Testis (tissue), 2 donors: ENCODE measurements at regions not wholly inside any gene's neighbourhood (a gene's known extent, or its start where the extent isn't known, plus 50 kb on each side); places are given as distances from the start of the nearest gene placed in this dataset.

Experiments used
- DNase-seq: peaks from one replicate; pipeline ENCODE4 v3.0.0-alpha.2; 2019
- H3K27ac ChIP-seq, 2 donors: fragments of 200-600 bp; sonication (generic); one replicate each; pipeline ENCODE4 v1.5.1; 2019
- H3K27me3 ChIP-seq: fragments of 200-600 bp; sonication (generic); one replicate; pipeline ENCODE4 v1.5.1; 2019
- H3K36me3 ChIP-seq: fragments of 200-600 bp; sonication (generic); one replicate; pipeline ENCODE4 v1.5.1; 2017; ENCODE audit warnings: low read depth; ENCODE audit errors: missing control alignments
- H3K4me1 ChIP-seq: fragments of 200-600 bp; sonication (generic); one replicate; pipeline ENCODE4 v1.5.1; 2019
- H3K4me3 ChIP-seq, 2 donors: fragments of 200-600 bp; sonication (generic); one replicate each; pipeline ENCODE4 v1.5.1; 2017 to 2019
- H3K9me3 ChIP-seq: fragments of 200-600 bp; sonication (generic); one replicate; pipeline ENCODE4 v1.5.1; 2017
- POLR2A ChIP-seq: fragments of 450-650 bp; IDR thresholded peaks from one replicate; pipeline ENCODE4 v1.6.1; 2017; ENCODE audit warnings: antibody characterized with exemption, mild to moderate bottlenecking, moderate library complexity
- WGBS, 2 donors: methylation state at CpG; one replicate each; pipeline ENCODE4 v1.1.5; 2018; 5-methylcytosine and 5-hydroxymethylcytosine counted together
- intact Hi-C: fragments of 100-400 bp; cut with DNase I; formaldehyde crosslinking; loops from one replicate; pipeline ENCODE4 v1.15.1; 2023; ENCODE audit warnings: low total_unique reads
- TF ChIP-seq, protein P1 (sequence below), 3 experiments: fragments of 450-650 bp in 2 of 3; fragments of 200-600 bp in 1 of 3; sonication (generic) in 1 of 3; IDR thresholded peaks; one replicate each; pipeline ENCODE4 v1.5.1; 2016 to 2019; ENCODE audit warnings: antibody characterized with exemption in 3 of 3, mild to moderate bottlenecking in 2 of 3, moderate library complexity in 1 of 3

- Histone ChIP-seq H3K36me3 (no peaks in the 10 kb centered on the region), H3K27me3 (no peaks in the 10 kb centered on the region), H3K9me3 (no peaks in the 10 kb centered on the region), H3K4me3 (no peak overlapping the region), H3K4me1 (no peaks in the 10 kb centered on the region), H3K27ac (no peak overlapping the region)
- DNase-seq: no peak
- 34 to 50% methylated on average over 6 of the region's 6 CpGs for WGBS, 2 donors
- intact Hi-C loops: no loop called here
- TF ChIP-seq, protein P1, sequence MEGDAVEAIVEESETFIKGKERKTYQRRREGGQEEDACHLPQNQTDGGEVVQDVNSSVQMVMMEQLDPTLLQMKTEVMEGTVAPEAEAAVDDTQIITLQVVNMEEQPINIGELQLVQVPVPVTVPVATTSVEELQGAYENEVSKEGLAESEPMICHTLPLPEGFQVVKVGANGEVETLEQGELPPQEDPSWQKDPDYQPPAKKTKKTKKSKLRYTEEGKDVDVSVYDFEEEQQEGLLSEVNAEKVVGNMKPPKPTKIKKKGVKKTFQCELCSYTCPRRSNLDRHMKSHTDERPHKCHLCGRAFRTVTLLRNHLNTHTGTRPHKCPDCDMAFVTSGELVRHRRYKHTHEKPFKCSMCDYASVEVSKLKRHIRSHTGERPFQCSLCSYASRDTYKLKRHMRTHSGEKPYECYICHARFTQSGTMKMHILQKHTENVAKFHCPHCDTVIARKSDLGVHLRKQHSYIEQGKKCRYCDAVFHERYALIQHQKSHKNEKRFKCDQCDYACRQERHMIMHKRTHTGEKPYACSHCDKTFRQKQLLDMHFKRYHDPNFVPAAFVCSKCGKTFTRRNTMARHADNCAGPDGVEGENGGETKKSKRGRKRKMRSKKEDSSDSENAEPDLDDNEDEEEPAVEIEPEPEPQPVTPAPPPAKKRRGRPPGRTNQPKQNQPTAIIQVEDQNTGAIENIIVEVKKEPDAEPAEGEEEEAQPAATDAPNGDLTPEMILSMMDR (IDR thresholded peaks at IDR 0.05): no peak
These were observed 296.0 kb upstream of the KIAA1217 start for GRCh38 chr10:23912884-23913404.

DNA sequence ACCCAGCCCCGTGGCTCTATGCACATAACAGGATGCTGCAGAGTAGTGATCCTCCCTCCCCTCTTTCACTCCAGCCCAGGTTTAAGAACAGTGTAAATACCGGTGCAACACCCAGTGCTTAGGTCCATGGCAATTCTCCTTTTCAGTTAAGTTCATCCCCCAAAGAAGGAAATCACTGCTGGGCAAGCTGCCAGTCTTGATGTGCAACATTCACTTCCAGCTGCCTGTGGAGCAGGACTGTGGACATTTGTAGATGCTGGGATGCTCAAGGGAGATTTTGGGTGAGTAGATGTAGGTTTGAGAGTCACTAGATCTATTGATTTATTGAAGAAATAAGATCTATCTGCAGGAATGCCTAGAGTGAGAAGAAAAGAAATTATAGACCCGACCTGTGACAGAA, 294.3 kb upstream of the KIAA1217 start:
- H3K27me3 ChIP-seq: no peaks in the 10 kb centered on the region
- H3K4me1 ChIP-seq: no peaks in the 10 kb centered on the region
- TF ChIP-seq, protein P1 (IDR thresholded peaks at IDR 0.05): no peak
- no peak for TF ChIP-seq POLR2A
- H3K27ac ChIP-seq: no peak overlapping the region
- no peaks in the 10 kb centered on the region for H3K36me3 ChIP-seq
- no peaks in the 10 kb centered on the region for H3K9me3 ChIP-seq
- no peak for DNase-seq
- H3K4me3 ChIP-seq: no peak overlapping the region
- 55 to 74% methylated on average over 3 of the region's 3 CpGs for WGBS, 2 donors
- intact Hi-C loops: no loop called here

DNA sequence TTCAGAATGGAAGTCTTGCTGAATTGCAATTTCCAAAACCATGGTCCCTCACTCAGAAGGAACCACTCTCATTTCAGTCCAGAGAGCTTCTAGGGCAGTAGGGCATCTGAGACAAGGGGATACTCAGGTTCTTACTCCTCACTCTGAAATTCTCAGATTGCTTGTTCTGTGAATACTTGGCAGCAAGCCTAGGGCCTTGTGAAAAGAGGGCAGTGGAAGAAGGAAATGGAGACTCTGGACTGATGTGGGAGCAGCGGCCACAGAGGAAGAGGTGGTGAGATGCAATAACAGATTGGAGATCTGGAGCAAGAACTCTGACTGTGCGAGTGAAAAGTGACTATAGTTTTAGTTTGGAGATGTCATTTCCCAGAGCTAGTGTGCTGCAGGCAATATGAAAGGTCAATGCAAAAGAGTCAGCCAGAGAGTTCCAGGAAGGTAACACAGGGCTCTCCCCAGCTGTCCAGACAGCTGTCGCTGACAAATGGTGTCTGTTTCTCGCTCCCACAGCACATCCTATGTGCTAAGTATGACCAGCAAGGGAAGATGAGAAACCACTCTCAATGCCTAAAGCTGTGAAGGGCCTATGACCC, 291.6 kb upstream of the KIAA1217 start:
- H3K4me3 ChIP-seq: no peak overlapping the region
- intact Hi-C loops: no loop called here
- H3K36me3 ChIP-seq: no peaks in the 10 kb centered on the region
- DNase-seq: no peak
- TF ChIP-seq, protein P1 (IDR thresholded peaks at IDR 0.05): no peak
- TF ChIP-seq POLR2A: no peak
- no peak overlapping the region for H3K27ac ChIP-seq
- H3K27me3 ChIP-seq: no peaks in the 10 kb centered on the region
- WGBS, 2 donors: 69 to 73% methylated on average over 4 of the region's 4 CpGs
- H3K9me3 ChIP-seq: no peaks in the 10 kb centered on the region
- no peaks in the 10 kb centered on the region for H3K4me1 ChIP-seq

GRCh38 chr10:23918090-23918723, 290.7 kb upstream of the KIAA1217 start:
- H3K9me3 ChIP-seq: no peaks in the 10 kb centered on the region
- 48 to 66% methylated on average over 6 of the region's 6 CpGs for WGBS, 2 donors
- H3K27me3 ChIP-seq: no peaks in the 10 kb centered on the region
- no peaks in the 10 kb centered on the region for H3K36me3 ChIP-seq
- no peaks in the 10 kb centered on the region for H3K4me1 ChIP-seq
- no peak for DNase-seq
- no peak overlapping the region for H3K27ac ChIP-seq
- TF ChIP-seq, protein P1 (IDR thresholded peaks at IDR 0.05): no peak
- TF ChIP-seq POLR2A: no peak
- intact Hi-C loops: no loop called here
- H3K4me3 ChIP-seq: no peak overlapping the region

GRCh38 chr10:23918839-23919238, 290.1 kb upstream of the KIAA1217 start:
- intact Hi-C loops: no loop called here
- Histone ChIP-seq H3K9me3 (no peaks in the 10 kb centered on the region), H3K4me3 (no peak overlapping the region), H3K27me3 (no peaks in the 10 kb centered on the region), H3K27ac (no peak overlapping the region), H3K4me1 (no peaks in the 10 kb centered on the region), H3K36me3 (no peaks in the 10 kb centered on the region)
- DNase-seq: no peak
- TF ChIP-seq POLR2A: no peak
- TF ChIP-seq, protein P1 (IDR thresholded peaks at IDR 0.05): no peak
